H7 (cell line): ENCODE measurements at regions not wholly inside any gene's neighbourhood (a gene's known extent, or its start where the extent isn't known, plus 50 kb on each side); places are given as distances from the start of the nearest gene placed in this dataset.
"Not testable (repeated sequence)": the region's sequence is repeated elsewhere in the genome, so short reads cannot be mapped to it uniquely, and the experiment has no call there.

Experiments
- DNase-seq: peaks from one replicate; pipeline ENCODE4 v3.0.0; 2012
- H3K27me3 ChIP-seq: 2 replicates; pipeline ENCODE4 v1.6.0; 2011; ENCODE audit warnings: mild to moderate bottlenecking, low read length; ENCODE audit not compliant: control insufficient read depth, insufficient read depth
- H3K36me3 ChIP-seq: replicated peaks from 2 replicates; pipeline ENCODE4 v1.5.1; 2011; ENCODE audit warnings: low read length; ENCODE audit not compliant: control insufficient read depth, insufficient read depth
- H3K4me3 ChIP-seq: 2 replicates; pipeline ENCODE4 v1.5.1; 2011; ENCODE audit warnings: low read depth, mild to moderate bottlenecking, control low read depth, low read length, moderate library complexity; ENCODE audit not compliant: insufficient read depth

DNA sequence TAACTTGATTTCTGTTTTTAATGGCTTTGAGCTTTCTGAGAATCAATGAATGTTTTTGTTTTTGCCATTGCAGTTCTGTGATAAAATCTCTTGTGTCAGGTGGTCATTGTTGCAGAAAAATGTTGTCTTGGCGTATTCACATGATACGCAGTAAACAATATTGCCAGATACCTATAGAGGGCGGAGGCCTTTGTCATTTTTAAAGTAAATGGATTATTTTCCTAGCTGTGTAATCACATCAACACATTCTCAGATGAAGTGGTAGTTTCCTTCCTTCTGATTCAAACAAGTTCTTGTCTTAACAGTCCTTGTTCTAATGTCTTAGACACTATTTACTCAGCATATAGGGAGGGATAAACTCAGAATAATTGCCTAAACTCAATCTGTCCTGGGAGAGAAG is 109.9 kb upstream of the DAB2 start:
- Histone ChIP-seq H3K36me3 (no peaks in the 10 kb centered on the region), H3K27me3 (no peaks in the 10 kb centered on the region), H3K4me3 (no peak overlapping the region)
- no peak for DNase-seq

GRCh38 chr5:39533749-39534148 is 109.0 kb upstream of the DAB2 start:
- no peaks in the 10 kb centered on the region for H3K27me3 ChIP-seq
- H3K36me3 ChIP-seq, result no peaks in the 10 kb centered on the region
- no peak for DNase-seq
- H3K4me3 ChIP-seq, result no peak overlapping the region

- H3K36me3 ChIP-seq, result no peaks in the 10 kb centered on the region
- H3K4me3 ChIP-seq, result no peak overlapping the region
- no peaks in the 10 kb centered on the region for H3K27me3 ChIP-seq
- DNase-seq, result no peak
Observed at GRCh38 chr5:39532511-39532910, 107.7 kb upstream of the DAB2 start.

- Histone ChIP-seq H3K4me3 (no peak overlapping the region), H3K36me3 (no peaks in the 10 kb centered on the region), H3K27me3 (no peaks in the 10 kb centered on the region)
- no peak for DNase-seq
Observed at GRCh38 chr5:39531306-39531705, 106.5 kb upstream of the DAB2 start.

GRCh38 chr5:39526914-39527477 is 102.2 kb upstream of the DAB2 start:
- no peaks in the 10 kb centered on the region for H3K36me3 ChIP-seq
- no peaks in the 10 kb centered on the region for H3K27me3 ChIP-seq
- H3K4me3 ChIP-seq, result no peak overlapping the region
- no peak for DNase-seq

DNA sequence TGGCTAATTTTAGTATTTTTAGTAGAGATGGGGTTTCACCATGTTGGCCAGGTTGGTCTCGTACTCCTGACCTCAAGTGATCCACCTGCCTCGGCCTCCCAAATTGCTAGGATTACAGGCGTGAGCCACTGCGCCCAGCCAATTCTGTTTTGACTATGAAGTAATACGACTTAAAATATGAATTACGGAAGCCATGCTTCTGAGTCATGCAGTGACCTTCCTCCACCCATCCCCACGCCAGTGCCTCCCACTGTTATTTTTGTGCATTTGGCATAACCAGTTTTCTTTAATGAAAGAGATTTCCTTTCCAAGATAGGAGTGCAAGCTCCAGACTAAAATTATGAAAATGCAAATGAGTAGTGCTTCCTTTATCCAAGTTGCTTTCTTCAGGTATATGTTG is 101.0 kb upstream of the DAB2 start:
- not testable (repeated sequence) for DNase-seq, H3K4me3 ChIP-seq, H3K27me3 ChIP-seq, H3K36me3 ChIP-seq

DNA sequence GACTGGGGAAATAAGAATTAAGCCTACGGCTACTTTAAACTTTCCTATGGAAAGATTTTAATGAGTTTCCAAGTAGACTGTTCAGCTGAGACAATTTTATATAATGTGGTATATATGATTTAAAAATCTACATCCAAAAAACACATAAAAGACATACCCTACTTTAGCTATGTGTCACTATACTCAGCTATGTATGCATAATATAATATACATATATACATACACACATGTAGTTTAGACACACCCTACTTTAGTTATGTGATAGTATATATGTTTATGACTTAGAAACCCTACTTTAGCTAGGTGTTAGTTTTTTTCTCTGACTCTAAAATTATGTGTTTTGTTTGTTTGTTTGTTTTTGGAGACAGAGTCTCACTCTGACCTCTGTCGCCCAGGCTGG is 100.5 kb upstream of the DAB2 start:
- DNase-seq, result no peak
- Histone ChIP-seq H3K4me3 (no peak overlapping the region), H3K36me3 (no peaks in the 10 kb centered on the region), H3K27me3 (no peaks in the 10 kb centered on the region)

DNA sequence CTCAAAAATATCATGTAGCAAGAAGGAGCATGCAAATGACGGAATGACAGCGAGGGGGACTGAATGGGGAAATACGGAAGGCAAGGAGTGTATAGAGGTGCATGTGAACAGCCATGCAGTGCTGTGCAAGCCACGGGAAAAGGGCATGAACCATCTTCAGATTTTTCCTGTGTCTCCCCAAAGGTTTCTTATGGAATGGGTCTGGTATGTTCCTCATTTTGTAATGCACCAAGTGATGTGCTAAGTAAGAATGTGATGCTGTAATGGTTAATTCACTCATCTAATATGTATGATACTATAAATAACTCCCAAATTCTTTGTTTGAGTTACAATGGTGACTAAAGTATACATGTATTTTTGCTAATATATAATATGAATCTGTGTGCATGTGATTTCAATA is 99.0 kb upstream of the DAB2 start:
- Histone ChIP-seq H3K27me3 (no peaks in the 10 kb centered on the region), H3K4me3 (no peak overlapping the region), H3K36me3 (no peaks in the 10 kb centered on the region)
- DNase-seq, result no peak

- no peaks in the 10 kb centered on the region for H3K36me3 ChIP-seq
- no peaks in the 10 kb centered on the region for H3K27me3 ChIP-seq
- no peak for DNase-seq
- H3K4me3 ChIP-seq, result no peak overlapping the region
Observed at GRCh38 chr5:39521940-39522590, 97.3 kb upstream of the DAB2 start.

GRCh38 chr5:39521098-39521860 is 96.5 kb upstream of the DAB2 start:
- Histone ChIP-seq H3K27me3 (no peaks in the 10 kb centered on the region), H3K36me3 (no peaks in the 10 kb centered on the region), H3K4me3 (no peak overlapping the region)
- no peak for DNase-seq

DNA sequence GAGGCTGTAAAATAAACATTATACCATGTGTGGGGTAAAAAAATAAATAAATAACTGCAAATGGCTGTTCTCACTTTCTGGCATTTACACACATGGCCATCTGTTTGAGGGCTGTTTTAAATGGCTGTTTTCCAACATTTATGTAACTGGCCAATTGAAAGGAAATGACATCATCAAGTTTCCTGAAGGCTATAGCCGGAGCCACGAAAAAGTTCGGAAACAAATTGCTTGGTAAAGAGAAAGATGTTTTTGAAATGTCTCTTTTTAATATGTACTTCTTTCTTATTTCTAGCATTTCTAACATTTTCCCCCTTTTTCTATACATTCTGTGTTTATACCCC is 95.4 kb upstream of the DAB2 start:
- DNase-seq, result no peak
- no peaks in the 10 kb centered on the region for H3K27me3 ChIP-seq
- no peak overlapping the region for H3K4me3 ChIP-seq
- H3K36me3 ChIP-seq, result no peaks in the 10 kb centered on the region

DNA sequence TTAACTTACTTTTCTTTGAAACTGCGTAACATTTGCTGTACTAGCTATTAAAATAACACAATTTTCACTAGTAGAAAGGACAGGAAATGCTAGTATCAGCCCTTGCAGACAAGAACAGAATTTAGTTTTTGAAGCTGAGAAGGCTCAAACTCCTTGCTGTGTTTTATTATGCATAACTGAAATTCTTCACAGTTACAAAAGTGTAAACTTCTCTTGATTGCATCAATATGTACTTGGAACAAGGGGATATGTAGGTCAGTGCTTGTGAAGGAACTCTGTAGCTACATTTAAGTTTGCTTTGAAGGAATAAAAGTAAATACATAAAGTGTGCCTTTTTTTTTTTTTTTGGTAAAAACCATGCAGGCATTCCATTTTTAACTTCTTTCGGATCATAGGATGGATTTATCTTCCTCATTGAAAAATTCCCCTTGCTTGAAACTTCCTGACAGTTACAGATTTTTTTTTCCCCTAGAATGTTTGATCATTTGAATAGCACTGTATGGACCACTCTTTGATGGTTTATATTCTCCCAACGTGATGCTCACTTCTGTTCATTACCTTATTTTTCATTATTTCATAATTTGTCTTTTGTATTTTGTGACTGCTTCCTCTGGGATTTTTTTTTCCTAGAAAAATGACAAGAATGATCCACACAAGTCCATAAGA is 94.9 kb upstream of the DAB2 start:
- Histone ChIP-seq H3K4me3 (no peak overlapping the region), H3K27me3 (no peaks in the 10 kb centered on the region), H3K36me3 (no peaks in the 10 kb centered on the region)
- no peak for DNase-seq

- Histone ChIP-seq H3K36me3 (no peaks in the 10 kb centered on the region), H3K4me3 (no peak overlapping the region), H3K27me3 (no peaks in the 10 kb centered on the region)
- no peak for DNase-seq
Observed at GRCh38 chr5:39519079-39519478, 94.3 kb upstream of the DAB2 start.

DNA sequence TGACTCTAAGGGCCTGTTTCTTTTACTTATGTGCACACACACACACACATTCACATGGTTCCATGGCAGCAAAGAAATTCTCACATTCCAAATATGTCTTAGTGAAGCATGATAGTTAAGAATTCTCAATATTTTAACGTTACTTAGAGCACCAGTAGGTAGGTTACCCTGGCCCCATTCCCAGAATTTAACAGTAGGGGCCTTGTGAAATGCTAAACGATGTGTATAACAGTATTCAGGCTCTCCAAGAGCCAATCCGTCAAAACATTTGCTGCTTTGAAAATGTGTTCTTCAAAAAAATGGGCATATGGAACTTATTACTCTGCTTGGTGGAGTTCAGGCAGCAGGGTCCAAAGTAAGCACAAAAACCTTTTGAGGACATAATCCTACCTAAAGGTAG is 93.7 kb upstream of the DAB2 start:
- Histone ChIP-seq H3K4me3 (no peak overlapping the region), H3K36me3 (no peaks in the 10 kb centered on the region), H3K27me3 (no peaks in the 10 kb centered on the region)
- no peak for DNase-seq

GRCh38 chr5:39517800-39518199 is 93.0 kb upstream of the DAB2 start:
- DNase-seq, result no peak
- Histone ChIP-seq H3K36me3 (no peaks in the 10 kb centered on the region), H3K4me3 (no peak overlapping the region), H3K27me3 (no peaks in the 10 kb centered on the region)
